Astrocyte (in vitro differentiated cells and primary cell): ENCODE measurements at regions not wholly inside any gene's neighbourhood (a gene's known extent, or its start where the extent isn't known, plus 50 kb on each side); places are given as distances from the start of the nearest gene placed in this dataset.

Experiments used
- DNase-seq: peaks from one replicate; pipeline ENCODE4 v3.0.0-alpha.2; 2010; ENCODE audit warnings: low read depth
- FAIRE-seq: peaks from 2 replicates; lab custom pipeline; 2011; peaks lifted over from hg19 to GRCh38; lab: Jason Lieb, UNC
- H2AFZ ChIP-seq: 2 replicates; pipeline ENCODE4 v1.6.0; 2012; ENCODE audit warnings: low read depth, low read length, inconsistent platforms
- H3K27ac ChIP-seq: 2 replicates; pipeline ENCODE4 v1.5.1; 2011; ENCODE audit warnings: low read depth, low read length, inconsistent platforms
- H3K27me3 ChIP-seq: 2 replicates; pipeline ENCODE4 v1.6.0; 2011; ENCODE audit warnings: low read length, inconsistent platforms; ENCODE audit not compliant: insufficient read depth
- H3K36me3 ChIP-seq: 2 replicates; pipeline ENCODE4 v1.5.1; 2011; ENCODE audit warnings: low read length, inconsistent platforms; ENCODE audit not compliant: insufficient read depth
- H3K4me1 ChIP-seq: 2 replicates; pipeline ENCODE4 v1.5.1; 2011; ENCODE audit warnings: low read length, inconsistent platforms; ENCODE audit not compliant: insufficient read depth
- H3K4me2 ChIP-seq: 2 replicates; pipeline ENCODE4 v1.6.0; 2012; ENCODE audit warnings: low read length, inconsistent platforms
- H3K4me3 ChIP-seq: 2 replicates; pipeline ENCODE4 v1.5.1; 2011; ENCODE audit warnings: low read depth, mild to moderate bottlenecking, low read length, inconsistent platforms; ENCODE audit not compliant: insufficient read depth
- H3K79me2 ChIP-seq: 2 replicates; pipeline ENCODE4 v1.6.0; 2012; ENCODE audit warnings: mild to moderate bottlenecking, low read length, inconsistent platforms; ENCODE audit not compliant: insufficient read depth
- H3K9ac ChIP-seq: 2 replicates; pipeline ENCODE4 v1.6.0; 2012; ENCODE audit warnings: mild to moderate bottlenecking, low read length, inconsistent platforms
- H3K9me3 ChIP-seq: 2 replicates; pipeline ENCODE4 v1.5.1; 2012; ENCODE audit warnings: low read depth, mild to moderate bottlenecking, low read length, inconsistent platforms; ENCODE audit not compliant: insufficient read depth
- H4K20me1 ChIP-seq: 2 replicates; pipeline ENCODE4 v1.6.0; 2012; ENCODE audit warnings: low read length, inconsistent platforms; ENCODE audit not compliant: insufficient read depth
- H3K27ac Mint-ChIP-seq: one replicate; pipeline ENCODE4 v1.8.0; 2021; ENCODE audit warnings: mild to moderate bottlenecking, mixed read lengths; ENCODE audit not compliant: unreplicated experiment
- H3K27me3 Mint-ChIP-seq: one replicate; pipeline ENCODE4 v1.8.0; 2021; ENCODE audit warnings: low read depth, mixed read lengths; ENCODE audit not compliant: unreplicated experiment
- H3K36me3 Mint-ChIP-seq: one replicate; pipeline ENCODE4 v1.8.0; 2021; ENCODE audit warnings: low read depth, mixed read lengths; ENCODE audit not compliant: unreplicated experiment
- H3K4me1 Mint-ChIP-seq: one replicate; pipeline ENCODE4 v1.8.0; 2021; ENCODE audit warnings: low read depth, mixed read lengths; ENCODE audit not compliant: unreplicated experiment
- H3K4me3 Mint-ChIP-seq: one replicate; pipeline ENCODE4 v1.8.0; 2021; ENCODE audit warnings: mild to moderate bottlenecking, moderate library complexity, mixed read lengths; ENCODE audit not compliant: unreplicated experiment
- H3K9me3 Mint-ChIP-seq: one replicate; pipeline ENCODE4 v1.8.0; 2021; ENCODE audit warnings: mild to moderate bottlenecking, mixed read lengths; ENCODE audit not compliant: unreplicated experiment
- EZH2 ChIP-seq: IDR thresholded peaks from 2 replicates; pipeline ENCODE4 v1.6.1; 2012; ENCODE audit warnings: mild to moderate bottlenecking, low read length, inconsistent platforms; ENCODE audit not compliant: insufficient read depth
- TF ChIP-seq, protein P1 (sequence below): IDR thresholded peaks from 2 replicates; pipeline ENCODE4 v1.5.1; 2011; ENCODE audit warnings: low read depth, mild to moderate bottlenecking, inconsistent platforms, low read length, moderate library complexity; ENCODE audit not compliant: insufficient read depth

- Histone ChIP-seq H3K4me1 (no peaks in the 10 kb centered on the region), H3K9ac (no peak overlapping the region), H2AFZ (no peak overlapping the region), H4K20me1 (no peaks in the 10 kb centered on the region), H3K9me3 (no peaks in the 10 kb centered on the region), H3K27ac (no peak overlapping the region), H3K36me3 (no peaks in the 10 kb centered on the region), H3K4me2 (no peak overlapping the region), H3K4me3 (no peak overlapping the region), H3K27me3 (no peaks in the 10 kb centered on the region), H3K79me2 (no peaks in the 10 kb centered on the region)
- TF ChIP-seq, protein P1, sequence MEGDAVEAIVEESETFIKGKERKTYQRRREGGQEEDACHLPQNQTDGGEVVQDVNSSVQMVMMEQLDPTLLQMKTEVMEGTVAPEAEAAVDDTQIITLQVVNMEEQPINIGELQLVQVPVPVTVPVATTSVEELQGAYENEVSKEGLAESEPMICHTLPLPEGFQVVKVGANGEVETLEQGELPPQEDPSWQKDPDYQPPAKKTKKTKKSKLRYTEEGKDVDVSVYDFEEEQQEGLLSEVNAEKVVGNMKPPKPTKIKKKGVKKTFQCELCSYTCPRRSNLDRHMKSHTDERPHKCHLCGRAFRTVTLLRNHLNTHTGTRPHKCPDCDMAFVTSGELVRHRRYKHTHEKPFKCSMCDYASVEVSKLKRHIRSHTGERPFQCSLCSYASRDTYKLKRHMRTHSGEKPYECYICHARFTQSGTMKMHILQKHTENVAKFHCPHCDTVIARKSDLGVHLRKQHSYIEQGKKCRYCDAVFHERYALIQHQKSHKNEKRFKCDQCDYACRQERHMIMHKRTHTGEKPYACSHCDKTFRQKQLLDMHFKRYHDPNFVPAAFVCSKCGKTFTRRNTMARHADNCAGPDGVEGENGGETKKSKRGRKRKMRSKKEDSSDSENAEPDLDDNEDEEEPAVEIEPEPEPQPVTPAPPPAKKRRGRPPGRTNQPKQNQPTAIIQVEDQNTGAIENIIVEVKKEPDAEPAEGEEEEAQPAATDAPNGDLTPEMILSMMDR: no peak
- no peak for TF ChIP-seq EZH2
- H3K27me3 Mint-ChIP-seq: no peaks in the 10 kb centered on the region
- H3K4me1 Mint-ChIP-seq: no peaks in the 10 kb centered on the region
- H3K36me3 Mint-ChIP-seq: no peaks in the 10 kb centered on the region
- no peak overlapping the region for H3K27ac Mint-ChIP-seq
- FAIRE-seq (no peak), DNase-seq (no peak)
- H3K4me3 Mint-ChIP-seq: no peak overlapping the region
- peaks cover 2% of the 10 kb centered on the region for H3K9me3 Mint-ChIP-seq
Observed at GRCh38 chr7:12896316-12896715, 208.9 kb downstream of the ARL4A start.

GRCh38 chr7:12898004-12898403, 210.6 kb downstream of the ARL4A start:
- Mint-ChIP-seq H3K27ac (no peak overlapping the region), H3K27me3 (no peaks in the 10 kb centered on the region), H3K9me3 (peaks cover 2% of the 10 kb centered on the region), H3K36me3 (no peaks in the 10 kb centered on the region), H3K4me1 (no peaks in the 10 kb centered on the region), H3K4me3 (no peak overlapping the region)
- H3K4me3 ChIP-seq: no peak overlapping the region
- H3K9me3 ChIP-seq: no peaks in the 10 kb centered on the region
- H3K27me3 ChIP-seq: no peaks in the 10 kb centered on the region
- no peaks in the 10 kb centered on the region for H4K20me1 ChIP-seq
- no peak for FAIRE-seq
- H3K27ac ChIP-seq: no peak overlapping the region
- H3K36me3 ChIP-seq: no peaks in the 10 kb centered on the region
- DNase-seq: no peak
- H3K4me2 ChIP-seq: no peak overlapping the region
- no peak overlapping the region for H3K9ac ChIP-seq
- H3K79me2 ChIP-seq: no peaks in the 10 kb centered on the region
- no peak overlapping the region for H2AFZ ChIP-seq
- TF ChIP-seq, protein P1: no peak
- TF ChIP-seq EZH2: no peak
- no peaks in the 10 kb centered on the region for H3K4me1 ChIP-seq

GRCh38 chr7:12898620-12899019, 211.2 kb downstream of the ARL4A start:
- no peak overlapping the region for H2AFZ ChIP-seq
- no peaks in the 10 kb centered on the region for H3K4me1 Mint-ChIP-seq
- H4K20me1 ChIP-seq: no peaks in the 10 kb centered on the region
- no peaks in the 10 kb centered on the region for H3K36me3 ChIP-seq
- H3K27me3 ChIP-seq: no peaks in the 10 kb centered on the region
- H3K79me2 ChIP-seq: no peaks in the 10 kb centered on the region
- no peak overlapping the region for H3K9ac ChIP-seq
- no peaks in the 10 kb centered on the region for H3K9me3 ChIP-seq
- H3K4me3 ChIP-seq: no peak overlapping the region
- H3K4me3 Mint-ChIP-seq: no peak overlapping the region
- TF ChIP-seq EZH2: no peak
- TF ChIP-seq, protein P1: no peak
- peaks cover 2% of the 10 kb centered on the region for H3K9me3 Mint-ChIP-seq
- H3K4me1 ChIP-seq: no peaks in the 10 kb centered on the region
- H3K27ac ChIP-seq: no peak overlapping the region
- no peaks in the 10 kb centered on the region for H3K36me3 Mint-ChIP-seq
- no peak overlapping the region for H3K4me2 ChIP-seq
- FAIRE-seq (no peak), DNase-seq (no peak)
- H3K27ac Mint-ChIP-seq: no peak overlapping the region
- no peaks in the 10 kb centered on the region for H3K27me3 Mint-ChIP-seq
